ENCODE measurements at regions not wholly inside any gene's neighbourhood (a gene's known extent, or its start where the extent isn't known, plus 50 kb on each side); places are given as distances from the start of the nearest gene placed in this dataset.
"Not testable (repeated sequence)": the region's sequence is repeated elsewhere in the genome, so short reads cannot be mapped to it uniquely, and the experiment has no call there.

DNA sequence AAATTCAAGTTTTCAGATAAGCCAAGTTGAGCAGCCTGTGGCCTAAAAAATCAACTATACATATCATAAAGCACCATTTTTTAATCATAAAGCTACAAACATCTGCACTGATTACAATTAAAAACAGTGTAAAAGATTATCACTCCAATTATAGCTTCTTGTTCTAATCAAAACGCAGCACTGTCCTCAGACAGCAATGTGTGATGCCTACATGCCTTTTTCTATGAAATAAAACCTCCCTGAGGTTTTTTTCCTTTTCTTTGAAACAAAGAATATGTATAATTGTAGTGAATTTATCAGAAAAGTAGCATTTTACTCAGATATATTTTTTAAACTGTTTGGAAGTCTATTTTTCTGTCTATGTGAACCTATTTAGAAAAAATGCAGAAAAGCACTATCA lies 366.1 kb upstream of the CCNH start:
- Histone ChIP-seq H3K9me3 (no peaks in the 10 kb centered on the region), H3K4me1 (no peaks in the 10 kb centered on the region), H3K27ac (no peak overlapping the region), H3K27me3 (ENCODE audit: low read depth) (peaks cover 19% of the 10 kb centered on the region), H3K4me3 (no peak overlapping the region), H3K36me3 (no peaks in the 10 kb centered on the region)
- TF ChIP-seq, protein P1, sequence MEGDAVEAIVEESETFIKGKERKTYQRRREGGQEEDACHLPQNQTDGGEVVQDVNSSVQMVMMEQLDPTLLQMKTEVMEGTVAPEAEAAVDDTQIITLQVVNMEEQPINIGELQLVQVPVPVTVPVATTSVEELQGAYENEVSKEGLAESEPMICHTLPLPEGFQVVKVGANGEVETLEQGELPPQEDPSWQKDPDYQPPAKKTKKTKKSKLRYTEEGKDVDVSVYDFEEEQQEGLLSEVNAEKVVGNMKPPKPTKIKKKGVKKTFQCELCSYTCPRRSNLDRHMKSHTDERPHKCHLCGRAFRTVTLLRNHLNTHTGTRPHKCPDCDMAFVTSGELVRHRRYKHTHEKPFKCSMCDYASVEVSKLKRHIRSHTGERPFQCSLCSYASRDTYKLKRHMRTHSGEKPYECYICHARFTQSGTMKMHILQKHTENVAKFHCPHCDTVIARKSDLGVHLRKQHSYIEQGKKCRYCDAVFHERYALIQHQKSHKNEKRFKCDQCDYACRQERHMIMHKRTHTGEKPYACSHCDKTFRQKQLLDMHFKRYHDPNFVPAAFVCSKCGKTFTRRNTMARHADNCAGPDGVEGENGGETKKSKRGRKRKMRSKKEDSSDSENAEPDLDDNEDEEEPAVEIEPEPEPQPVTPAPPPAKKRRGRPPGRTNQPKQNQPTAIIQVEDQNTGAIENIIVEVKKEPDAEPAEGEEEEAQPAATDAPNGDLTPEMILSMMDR (IDR thresholded peaks at IDR 0.05) = no peak
- no peak for ATAC-seq
- intact Hi-C loops (cut with DNase I) = no loop called here
- DNase-seq = no peak

DNA sequence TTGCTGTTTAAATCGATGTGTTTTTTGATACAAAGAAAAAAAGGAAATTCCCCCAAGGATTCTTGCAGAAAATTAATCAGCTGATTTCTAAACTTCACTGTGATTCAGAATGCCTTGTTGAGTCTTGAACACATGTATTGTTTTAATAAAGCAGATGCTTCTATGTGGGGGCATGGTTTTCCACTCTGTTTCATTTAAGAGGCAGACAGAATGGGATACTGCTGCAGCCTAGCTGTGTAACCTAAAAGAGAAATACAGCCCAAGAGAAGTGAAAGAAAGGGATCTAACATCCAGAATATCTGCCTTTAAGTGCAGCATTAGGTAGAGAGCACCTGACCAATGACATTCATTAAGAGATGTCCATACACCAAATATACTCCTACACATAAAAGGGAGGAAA lies 365.1 kb upstream of the CCNH start:
- H3K27ac ChIP-seq = no peak overlapping the region
- intact Hi-C loops (cut with DNase I) = no loop called here
- peaks cover 18% of the 10 kb centered on the region for H3K27me3 ChIP-seq (ENCODE audit: low read depth)
- ATAC-seq (no peak), DNase-seq (no peak)
- no peaks in the 10 kb centered on the region for H3K4me1 ChIP-seq
- H3K4me3 ChIP-seq = no peak overlapping the region
- TF ChIP-seq, protein P1 (IDR thresholded peaks at IDR 0.05) = no peak
- no peaks in the 10 kb centered on the region for H3K36me3 ChIP-seq
- H3K9me3 ChIP-seq = no peaks in the 10 kb centered on the region

DNA sequence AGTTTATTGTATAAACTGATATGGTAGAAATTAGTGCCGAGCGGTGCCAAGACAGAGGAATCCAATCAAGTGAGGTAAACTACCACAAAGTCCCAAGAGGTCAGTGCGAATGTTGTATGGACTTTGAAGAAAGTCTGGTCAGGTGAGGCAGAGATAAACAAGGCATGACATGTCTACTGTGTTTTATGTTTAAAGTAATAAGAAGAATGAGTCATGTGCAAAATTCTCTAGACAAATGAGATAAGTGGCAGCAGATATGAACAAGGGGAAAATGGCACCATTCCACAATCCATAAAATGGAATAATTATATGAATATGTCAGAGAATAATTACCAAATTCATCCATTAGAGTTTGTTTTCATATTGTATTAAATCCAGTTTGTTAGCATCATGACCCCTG lies 364.1 kb upstream of the CCNH start:
- peaks cover 9% of the 10 kb centered on the region for H3K27me3 ChIP-seq (ENCODE audit: low read depth)
- no peaks in the 10 kb centered on the region for H3K36me3 ChIP-seq
- no peak overlapping the region for H3K27ac ChIP-seq
- ATAC-seq = no peak
- intact Hi-C loops (cut with DNase I) = no loop called here
- H3K4me1 ChIP-seq = no peaks in the 10 kb centered on the region
- no peaks in the 10 kb centered on the region for H3K9me3 ChIP-seq
- TF ChIP-seq, protein P1 (IDR thresholded peaks at IDR 0.05) = no peak
- no peak overlapping the region for H3K4me3 ChIP-seq
- no peak for DNase-seq

DNA sequence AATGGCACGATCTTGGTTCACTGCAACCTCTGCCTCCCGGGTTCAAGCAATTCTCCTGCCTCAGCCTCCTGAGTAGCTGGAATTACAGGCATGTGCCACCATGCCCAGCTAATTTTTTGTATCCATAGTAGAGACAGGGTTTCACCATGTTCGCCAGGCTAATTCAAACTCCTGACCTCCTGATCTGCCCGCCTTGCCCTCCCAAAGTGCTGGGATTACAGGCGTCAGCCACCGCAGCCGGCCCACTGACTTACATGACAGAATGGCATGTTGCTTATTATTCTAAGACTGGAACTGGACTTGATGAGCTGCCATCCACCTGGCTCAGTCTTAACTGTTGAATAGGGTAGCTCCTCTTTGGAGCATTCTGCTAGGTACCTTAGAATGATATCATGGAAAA lies 363.6 kb upstream of the CCNH start:
- ATAC-seq; DNase-seq; H3K36me3 ChIP-seq; H3K4me1 ChIP-seq; intact Hi-C loops (cut with DNase I); H3K4me3 ChIP-seq; H3K27ac ChIP-seq; H3K27me3 ChIP-seq (ENCODE audit: low read depth); H3K9me3 ChIP-seq: not testable (repeated sequence)

DNA sequence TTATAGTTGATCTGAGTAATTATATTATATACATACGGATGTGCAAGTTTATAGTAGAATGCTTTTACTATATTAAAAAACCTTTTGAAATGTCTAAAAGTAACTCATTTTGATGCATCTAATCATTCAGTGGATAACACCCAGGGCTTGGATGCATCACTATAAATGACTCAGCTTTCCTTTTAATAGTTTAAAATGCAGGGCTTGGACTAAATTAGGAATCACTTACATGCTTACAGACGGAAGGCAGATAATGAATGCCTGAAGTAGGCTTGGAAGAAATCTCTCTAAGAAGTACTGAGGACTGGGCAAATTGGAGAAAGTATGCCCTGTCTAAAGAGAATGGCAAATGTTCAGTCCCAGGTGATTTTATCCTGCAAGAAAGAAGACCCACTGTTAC lies 362.5 kb upstream of the CCNH start:
- Histone ChIP-seq H3K27ac (no peak overlapping the region), H3K4me3 (no peak overlapping the region), H3K27me3 (ENCODE audit: low read depth) (peaks cover 10% of the 10 kb centered on the region), H3K9me3 (no peaks in the 10 kb centered on the region), H3K4me1 (no peaks in the 10 kb centered on the region), H3K36me3 (no peaks in the 10 kb centered on the region)
- ATAC-seq (no peak), DNase-seq (no peak)
- TF ChIP-seq, protein P1 (IDR thresholded peaks at IDR 0.05) = no peak
- intact Hi-C loops (cut with DNase I) = no loop called here

DNA sequence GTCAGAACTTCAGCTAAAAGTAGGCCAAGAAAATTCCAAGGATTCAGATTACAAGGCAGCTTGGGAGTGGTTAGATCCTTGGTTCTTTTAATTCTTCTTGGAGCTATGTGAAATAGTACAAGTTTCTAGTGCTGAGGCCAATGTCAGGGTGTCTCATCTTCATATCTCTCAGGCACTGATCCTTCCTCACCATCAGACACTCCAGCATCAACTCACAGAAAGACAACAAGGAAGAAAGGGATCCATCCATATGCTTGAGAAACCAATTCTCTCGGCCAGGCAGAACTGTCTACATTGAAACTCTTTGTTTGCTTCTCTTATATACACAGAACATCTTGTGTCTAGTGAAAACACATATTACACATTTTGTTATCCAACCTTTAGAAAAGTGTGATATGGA lies 362.1 kb upstream of the CCNH start:
- peaks cover 10% of the 10 kb centered on the region for H3K27me3 ChIP-seq (ENCODE audit: low read depth)
- TF ChIP-seq, protein P1 (IDR thresholded peaks at IDR 0.05) = no peak
- ATAC-seq = no peak
- H3K4me3 ChIP-seq = no peak overlapping the region
- H3K9me3 ChIP-seq = no peaks in the 10 kb centered on the region
- intact Hi-C loops (cut with DNase I) = no loop called here
- no peaks in the 10 kb centered on the region for H3K36me3 ChIP-seq
- no peak overlapping the region for H3K27ac ChIP-seq
- no peak for DNase-seq
- no peaks in the 10 kb centered on the region for H3K4me1 ChIP-seq

Measured in lower lobe of right lung (tissue), 2 donors.